IMR-90 (cell line): ENCODE measurements at regions not wholly inside any gene's neighbourhood (a gene's known extent, or its start where the extent isn't known, plus 50 kb on each side); places are given as distances from the start of the nearest gene placed in this dataset.

Experiments
- ATAC-seq: fragments of 200-7000 bp; cut with Tn5 transposase; 2 replicates; pipeline ENCODE4 v1.9.1; 2020; ENCODE audit warnings: low read depth, mild to moderate bottlenecking, moderate library complexity
- BruUV-seq: library from RNA; stranded (reverse); fragments of 400-500 nt; replicated peaks from 2 replicates; lab custom pipeline; 2021; lab: Mats Ljungman, UMichigan
- CTCF ChIA-PET: fragments of 300-600 bp; formaldehyde crosslinking; extraction: SDS; loops from one replicate; lab custom pipeline; 2021; ENCODE audit warnings: antibody characterized with exemption; lab: Yijun Ruan, JAX
- POLR2A ChIA-PET: fragments of 300-600 bp; sonication (Branson Sonifier 250); formaldehyde crosslinking; loops from one replicate; lab custom pipeline; 2022; ENCODE audit warnings: antibody characterized with exemption; ENCODE audit not compliant: unreplicated experiment; lab: Charles Lee
- DNase-seq: peaks from one replicate; pipeline ENCODE4 v3.0.0; 2013
- H2AFZ ChIP-seq: replicated peaks from 2 replicates; pipeline ENCODE3; 2013; ENCODE audit warnings: low read length, mild to moderate bottlenecking; ENCODE audit not compliant: poor library complexity
- H2AK5ac ChIP-seq: 2 replicates; pipeline ENCODE4 v1.6.1; 2013; ENCODE audit warnings: low read depth, low read length, inconsistent platforms
- H2AK9ac ChIP-seq: replicated peaks from 2 replicates; pipeline ENCODE3; 2013; ENCODE audit warnings: mild to moderate bottlenecking, low read depth, low read length, moderate library complexity; ENCODE audit not compliant: poor library complexity
- H2BK120ac ChIP-seq: 2 replicates; pipeline ENCODE4 v1.6.1; 2013; ENCODE audit warnings: low read depth, low read length, inconsistent platforms
- H2BK15ac ChIP-seq: 3 replicates; pipeline ENCODE4 v1.6.1; 2013; ENCODE audit warnings: low read depth, low read length, inconsistent platforms
- H2BK20ac ChIP-seq: 2 replicates; pipeline ENCODE4 v1.6.1; 2013; ENCODE audit warnings: low read depth, mild to moderate bottlenecking, inconsistent platforms, low read length, moderate library complexity
- H2BK5ac ChIP-seq: 2 replicates; pipeline ENCODE4 v1.6.1; 2013; ENCODE audit warnings: mild to moderate bottlenecking, low read depth, low read length, inconsistent platforms; ENCODE audit not compliant: poor library complexity, severe bottlenecking
- H3K14ac ChIP-seq: replicated peaks from 2 replicates; pipeline ENCODE4 v1.6.1; 2013; ENCODE audit warnings: low read depth, low read length, inconsistent platforms
- H3K18ac ChIP-seq: 2 replicates; pipeline ENCODE4 v1.6.1; 2013; ENCODE audit warnings: low read depth, low read length, control low read depth
- H3K23ac ChIP-seq: 2 replicates; pipeline ENCODE4 v1.6.1; 2013; ENCODE audit warnings: low read depth, low read length, inconsistent platforms
- H3K27ac ChIP-seq: 2 replicates; pipeline ENCODE4 v1.5.1; 2013; ENCODE audit warnings: mild to moderate bottlenecking, control low read depth, low read length; ENCODE audit not compliant: insufficient read depth
- H3K27me3 ChIP-seq: 2 replicates; pipeline ENCODE4 v1.6.1; 2013; ENCODE audit warnings: low read length; ENCODE audit not compliant: control insufficient read depth, insufficient read depth
- H3K36me3 ChIP-seq: 2 replicates; pipeline ENCODE4 v1.6.1; 2013; ENCODE audit warnings: low read length, mixed read lengths; ENCODE audit not compliant: control insufficient read depth, insufficient read depth
- H3K4ac ChIP-seq: 2 replicates; pipeline ENCODE4 v1.6.1; 2013; ENCODE audit warnings: low read depth, low read length, inconsistent platforms
- H3K4me1 ChIP-seq: 2 replicates; pipeline ENCODE4 v1.6.1; 2013; ENCODE audit warnings: low read length, mixed read lengths; ENCODE audit not compliant: control insufficient read depth, insufficient read depth
- H3K4me2 ChIP-seq: 2 replicates; pipeline ENCODE4 v1.6.1; 2013; ENCODE audit warnings: low read depth, mild to moderate bottlenecking, control low read depth, low read length, moderate library complexity
- H3K4me3 ChIP-seq: 2 replicates; pipeline ENCODE4 v1.5.1; 2013; ENCODE audit warnings: low read depth, mild to moderate bottlenecking, control low read depth, low read length, moderate library complexity; ENCODE audit not compliant: insufficient read depth
- H3K56ac ChIP-seq: 2 replicates; pipeline ENCODE4 v1.6.1; 2013; ENCODE audit warnings: low read length, inconsistent platforms; ENCODE audit not compliant: insufficient read depth; ENCODE audit errors: extremely low read depth
- H3K79me1 ChIP-seq, 2 experiments: 2 replicates each; pipeline ENCODE4 v1.6.1; 2013; ENCODE audit warnings: low read length in 2 of 2, inconsistent platforms in 1 of 2, low read depth in 1 of 2
- H3K9ac ChIP-seq: 2 replicates; pipeline ENCODE4 v1.6.1; 2013; ENCODE audit warnings: low read depth, low read length, control low read depth
- H3K9me1 ChIP-seq: 2 replicates; pipeline ENCODE4 v1.6.1; 2013; ENCODE audit warnings: low read length, inconsistent platforms; ENCODE audit not compliant: insufficient read depth
- H3K9me3 ChIP-seq: 2 replicates; pipeline ENCODE4 v1.6.1; 2013; ENCODE audit warnings: low read length; ENCODE audit not compliant: control insufficient read depth, insufficient read depth
- H4K20me1 ChIP-seq: 2 replicates; pipeline ENCODE4 v1.6.1; 2013; ENCODE audit warnings: low read length, inconsistent platforms; ENCODE audit not compliant: insufficient read depth
- H4K5ac ChIP-seq: 2 replicates; pipeline ENCODE4 v1.6.1; 2013; ENCODE audit warnings: mild to moderate bottlenecking, low read depth, low read length, control low read depth
- H4K8ac ChIP-seq, 2 experiments: 2 replicates each; pipeline ENCODE4 v1.6.1; 2013; ENCODE audit warnings: low read depth in 2 of 2, low read length in 2 of 2, control low read depth in 1 of 2, inconsistent platforms in 1 of 2
- H4K91ac ChIP-seq: 2 replicates; pipeline ENCODE4 v1.6.1; 2013; ENCODE audit warnings: low read depth, low read length, inconsistent platforms; ENCODE audit not compliant: insufficient read depth
- CEBPB ChIP-seq: IDR thresholded peaks from 2 replicates; pipeline ENCODE4 v1.6.1; 2012; ENCODE audit warnings: low read depth, low read length, improper control_type of control experiment
- MAFK ChIP-seq: IDR thresholded peaks from 2 replicates; pipeline ENCODE4 v1.6.1; 2012; ENCODE audit warnings: low read depth, low read length, improper control_type of control experiment
- POLR2A ChIP-seq: IDR thresholded peaks from 2 replicates; pipeline ENCODE4 v1.6.1; 2012; ENCODE audit warnings: mild to moderate bottlenecking, low read depth, low read length
- WGBS, 2 experiments: methylation state at CpG; one replicate each; pipeline versions ENCODE4 v1.1.5 to v1.1.7; 2013; ENCODE audit warnings: missing lambda C conversion rate in 2 of 2; ENCODE audit not compliant: insufficient read length in 1 of 2; ENCODE audit errors: extremely low coverage in 2 of 2; 5-methylcytosine and 5-hydroxymethylcytosine counted together
- dilution Hi-C: fragments of 300-500 bp; cut with HindIII; formaldehyde crosslinking; loops from one replicate; pipeline ENCODE4 v1.14.3; 2018; ENCODE audit warnings: low sequenced_read_pairs; ENCODE audit not compliant: unreplicated experiment
- in situ Hi-C: fragments of 300-500 bp; cut with MboI; formaldehyde crosslinking; loops from 3 replicates; pipeline ENCODE4 v1.14.3; 2019; ENCODE audit warnings: low sequenced_read_pairs, inconsistent platforms, mixed read lengths
- intact Hi-C: fragments of 100-400 bp; cut with micrococcal nuclease; formaldehyde crosslinking; loops from 2 replicates; pipeline ENCODE4 v1.10.0; 2022
- TF ChIP-seq, protein P1 (sequence below): fragments of 150-350 bp; IDR thresholded peaks from 2 replicates; pipeline ENCODE4 v1.6.1; 2017; ENCODE audit warnings: mild to moderate bottlenecking, antibody characterized with exemption, low read length, low read depth

DNA sequence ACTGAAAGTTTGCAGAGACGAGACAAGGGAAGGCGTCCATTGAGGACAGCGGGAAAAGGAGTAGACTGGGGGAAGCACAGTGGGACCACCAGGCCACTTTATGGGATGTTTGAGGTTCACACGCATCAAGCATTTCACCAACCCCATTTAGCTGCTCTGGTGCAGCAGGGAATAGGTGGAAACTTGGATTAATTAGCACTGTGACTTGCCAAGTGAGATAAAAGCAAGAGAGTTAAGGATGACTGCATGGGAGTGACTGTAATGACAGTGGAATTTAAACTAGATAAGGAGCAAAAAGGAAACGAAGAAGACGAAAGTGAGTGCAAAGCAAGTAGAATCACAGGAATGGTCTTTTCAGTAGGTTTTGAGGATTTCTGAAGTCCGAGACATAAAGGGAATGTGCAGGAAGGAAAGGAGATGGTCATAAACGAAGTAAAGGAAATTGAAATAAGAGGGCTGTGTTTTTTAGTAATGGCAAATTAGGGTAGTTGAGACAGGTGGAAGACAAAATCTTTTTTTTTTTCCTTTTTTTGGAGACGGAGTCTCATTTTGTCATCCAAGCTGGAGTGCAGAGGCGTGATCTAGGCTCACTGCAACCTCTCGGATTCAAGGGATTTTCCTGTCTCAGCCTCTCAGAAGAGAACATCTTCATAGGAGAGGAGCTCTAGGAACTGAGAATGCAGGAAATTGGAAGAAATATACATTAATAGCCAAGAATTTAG, 119.0 kb upstream of the MAP9 start:
- Histone ChIP-seq H2BK120ac (no peak overlapping the region), H3K27me3 (no peaks in the 10 kb centered on the region), H2BK20ac (no peak overlapping the region), H3K36me3 (no peaks in the 10 kb centered on the region), H2AK5ac (no peak overlapping the region), H3K4ac (no peak overlapping the region), H4K5ac (no peak overlapping the region), H2BK15ac (no peak overlapping the region), H3K4me2 (no peak overlapping the region), H2AK9ac (no peak overlapping the region), H3K9me3 (no peaks in the 10 kb centered on the region), H2AFZ (peak overlapping the region; percentile 24), H4K91ac (no peak overlapping the region), H3K14ac (no peak overlapping the region), H3K56ac (no peak overlapping the region), H3K4me3 (no peak overlapping the region), H3K23ac (no peak overlapping the region), H3K4me1 (no peaks in the 10 kb centered on the region), H4K20me1 (no peaks in the 10 kb centered on the region), H2BK5ac (no peak overlapping the region), H3K9me1 (no peaks in the 10 kb centered on the region), H4K8ac (no peak overlapping the region), H3K18ac (no peak overlapping the region), H3K79me1 (no peaks in the 10 kb centered on the region), H3K9ac (no peak overlapping the region), H3K27ac (no peak overlapping the region)
- intact Hi-C loops (no loop called here), in situ Hi-C loops (no loop called here), dilution Hi-C loops (no loop called here)
- no peak for ATAC-seq
- no TSS peak for BruUV-seq
- no peak for DNase-seq
- TF ChIP-seq CEBPB (no peak), MAFK (no peak), POLR2A (no peak)
- TF ChIP-seq, protein P1, sequence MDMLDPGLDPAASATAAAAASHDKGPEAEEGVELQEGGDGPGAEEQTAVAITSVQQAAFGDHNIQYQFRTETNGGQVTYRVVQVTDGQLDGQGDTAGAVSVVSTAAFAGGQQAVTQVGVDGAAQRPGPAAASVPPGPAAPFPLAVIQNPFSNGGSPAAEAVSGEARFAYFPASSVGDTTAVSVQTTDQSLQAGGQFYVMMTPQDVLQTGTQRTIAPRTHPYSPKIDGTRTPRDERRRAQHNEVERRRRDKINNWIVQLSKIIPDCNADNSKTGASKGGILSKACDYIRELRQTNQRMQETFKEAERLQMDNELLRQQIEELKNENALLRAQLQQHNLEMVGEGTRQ: no peak
- ChIA-PET POLR2A (no interaction called here), CTCF (no interaction called here)
- WGBS, 2 experiments: 95 to 100% methylated on average over 1 to 2 of the region's 11 CpGs
